ENCODE measurements at regions not wholly inside any gene's neighbourhood (a gene's known extent, or its start where the extent isn't known, plus 50 kb on each side); places are given as distances from the start of the nearest gene placed in this dataset.

GRCh38 chr15:98025237-98025636 lies 64.7 kb downstream of the ARRDC4 start:
- DNase-seq = no peak

GRCh38 chr15:98034731-98035130 lies 74.2 kb downstream of the ARRDC4 start:
- no peak for DNase-seq

- no peak for DNase-seq
Measured at GRCh38 chr15:98035134-98035533, 74.6 kb downstream of the ARRDC4 start.

- DNase-seq = no peak
Measured at GRCh38 chr15:98035577-98036010, 75.1 kb downstream of the ARRDC4 start.

- DNase-seq = no peak
Measured at GRCh38 chr15:98039596-98039995, 79.1 kb downstream of the ARRDC4 start.

- no peak for DNase-seq
Measured at GRCh38 chr15:98040146-98040545, 79.6 kb downstream of the ARRDC4 start.

- no peak for DNase-seq
Measured at GRCh38 chr15:98043160-98044014, 82.9 kb downstream of the ARRDC4 start.

GRCh38 chr15:98051734-98052133 lies 91.2 kb downstream of the ARRDC4 start:
- DNase-seq = no peak

GRCh38 chr15:98057453-98057852 lies 97.0 kb downstream of the ARRDC4 start:
- no peak for DNase-seq

GRCh38 chr15:98062869-98063268 lies 102.4 kb downstream of the ARRDC4 start:
- DNase-seq = no peak

- DNase-seq = no peak
Measured at GRCh38 chr15:98063315-98063714, 102.8 kb downstream of the ARRDC4 start.

GRCh38 chr15:98063871-98064270 lies 103.4 kb downstream of the ARRDC4 start:
- DNase-seq = no peak

- no peak for DNase-seq
Measured at GRCh38 chr15:98067339-98067738, 106.8 kb downstream of the ARRDC4 start.

- no peak for DNase-seq
Measured at GRCh38 chr15:98069256-98069655, 108.8 kb downstream of the ARRDC4 start.

GRCh38 chr15:98070137-98070536 lies 109.6 kb downstream of the ARRDC4 start:
- no peak for DNase-seq

GRCh38 chr15:98071786-98072185 lies 111.3 kb downstream of the ARRDC4 start:
- no peak for DNase-seq

GRCh38 chr15:98075441-98075840 lies 114.9 kb downstream of the ARRDC4 start:
- DNase-seq = no peak

- DNase-seq = peak; percentile 22
Measured at GRCh38 chr15:98076021-98076816, 115.7 kb downstream of the ARRDC4 start.

- DNase-seq = peak; percentile 16
Measured at GRCh38 chr15:98077186-98077585, 116.7 kb downstream of the ARRDC4 start.

- DNase-seq = no peak
Measured at GRCh38 chr15:98080791-98081190, 120.3 kb downstream of the ARRDC4 start.

GRCh38 chr15:98083203-98083910 lies 122.9 kb downstream of the ARRDC4 start:
- peak; percentile 19 for DNase-seq

GRCh38 chr15:98085003-98085639 lies 124.6 kb downstream of the ARRDC4 start:
- peak; percentile 82 for DNase-seq
